K562 (cell line): ENCODE measurements at regions not wholly inside any gene's neighbourhood (a gene's known extent, or its start where the extent isn't known, plus 50 kb on each side); places are given as distances from the start of the nearest gene placed in this dataset.

Experiments used
- ATAC-seq: fragments of 200-7000 bp; cut with Tn5 transposase; 3 replicates; pipeline ENCODE4 v1.9.1; 2020; ENCODE audit warnings: moderate library complexity
- BruUV-seq: library from RNA; stranded (reverse); fragments of 400-500 nt; replicated peaks from 2 replicates; lab custom pipeline; 2021; lab: Mats Ljungman, UMichigan
- CTCF ChIA-PET: fragments of 300-600 bp; formaldehyde crosslinking; extraction: SDS; loops from one replicate; lab custom pipeline; 2021; ENCODE audit warnings: low intra/inter-chr PET ratio; lab: Yijun Ruan, JAX
- POLR2A ChIA-PET: fragments of 300-600, 350-650 bp; sonication (Branson Sonifier 250); formaldehyde crosslinking; extraction: SDS; loops from one replicate; lab custom pipeline; 2021; ENCODE audit warnings: antibody characterized with exemption, inconsistent platforms; lab: Yijun Ruan, JAX
- DNase-seq, 4 experiments: peaks; one replicate each; pipeline versions ENCODE4 v3.0.0 to v3.0.0-alpha.2; 2011 to 2018; ENCODE audit warnings: low spot score in 3 of 4, mixed read lengths in 3 of 4; ENCODE audit errors: extremely low read depth in 1 of 4
- FAIRE-seq: peaks from 2 replicates; lab custom pipeline; 2011; peaks lifted over from hg19 to GRCh38; lab: Jason Lieb, UNC
- H2AFZ ChIP-seq: 2 replicates; pipeline ENCODE4 v1.6.0; 2011; ENCODE audit warnings: low read depth, low read length, control low read depth, inconsistent platforms
- H3K27ac ChIP-seq: fragments of 200-600 bp; 3 replicates; pipeline ENCODE4 v1.8.0; 2011; ENCODE audit warnings: low read depth, mild to moderate bottlenecking, control low read depth, inconsistent platforms, low read length, moderate library complexity, mixed read lengths; ENCODE audit errors: extremely low read depth
- H3K27me3 ChIP-seq, 2 experiments: fragments of 300-600 bp in 1 of 2; 2 replicates in 1 of 2; 3 replicates in 1 of 2; pipeline versions ENCODE4 v1.6.0 to v1.8.0; 2011; ENCODE audit warnings: inconsistent platforms in 2 of 2, low read length in 2 of 2, mild to moderate bottlenecking in 1 of 2, mixed read lengths in 1 of 2, moderate library complexity in 1 of 2; ENCODE audit not compliant: control insufficient read depth in 2 of 2, insufficient read depth in 2 of 2
- H3K36me3 ChIP-seq: fragments of 300-600 bp; 3 replicates; pipeline ENCODE4 v1.8.0; 2011; ENCODE audit warnings: mild to moderate bottlenecking, low read length, inconsistent platforms; ENCODE audit not compliant: control insufficient read depth, insufficient read depth
- H3K4me1 ChIP-seq, 2 experiments: fragments of 200-600 bp in 1 of 2; replicated peaks in 1 of 2; 2 replicates in 1 of 2; 3 replicates in 1 of 2; pipeline versions ENCODE4 v1.5.1 to v1.8.0; 2011; ENCODE audit warnings: inconsistent platforms in 2 of 2, low read length in 2 of 2, mild to moderate bottlenecking in 1 of 2, mixed read lengths in 1 of 2, moderate library complexity in 1 of 2; ENCODE audit not compliant: control insufficient read depth in 2 of 2, insufficient read depth in 2 of 2
- H3K4me2 ChIP-seq: 2 replicates; pipeline ENCODE4 v1.6.1; 2011; ENCODE audit warnings: low read length, control low read depth, inconsistent platforms, mixed read lengths; ENCODE audit not compliant: insufficient read depth
- H3K4me3 ChIP-seq: fragments of 200-600 bp; sonication (generic), shearing (Covaris generic); 2 replicates; pipeline ENCODE4 v1.5.1; 2016; ENCODE audit warnings: control low read depth, inconsistent platforms
- H3K79me2 ChIP-seq: fragments of 200-600 bp; 3 replicates; pipeline ENCODE4 v1.8.0; 2011; ENCODE audit warnings: low read length, inconsistent platforms; ENCODE audit not compliant: control insufficient read depth, insufficient read depth
- H3K9ac ChIP-seq, 2 experiments: 2 replicates each; pipeline versions ENCODE4 v1.6.0 to v1.6.1; 2011; ENCODE audit warnings: low read depth in 2 of 2, low read length in 2 of 2, control low read depth in 1 of 2, inconsistent platforms in 1 of 2, mild to moderate bottlenecking in 1 of 2, mixed read lengths in 1 of 2; ENCODE audit not compliant: insufficient read depth in 1 of 2
- H3K9me1 ChIP-seq: one replicate; pipeline ENCODE4 v1.6.0; 2011; ENCODE audit warnings: inconsistent platforms, mild to moderate bottlenecking, low read length, moderate library complexity; ENCODE audit not compliant: control insufficient read depth, insufficient read depth
- H3K9me3 ChIP-seq: replicated peaks from 2 replicates; pipeline ENCODE4 v1.5.1; 2011; ENCODE audit warnings: low read depth, low read length, inconsistent platforms; ENCODE audit not compliant: control insufficient read depth, insufficient read depth
- H4K20me1 ChIP-seq: replicated peaks from 2 replicates; pipeline ENCODE4 v1.6.1; 2011; ENCODE audit warnings: low read length, inconsistent platforms, mixed read lengths; ENCODE audit not compliant: control insufficient read depth, insufficient read depth
- CHD1 ChIP-seq: fragments of 200-600 bp; sonication (generic); IDR thresholded peaks from one replicate; pipeline ENCODE4 v1.6.1; 2012; ENCODE audit warnings: mild to moderate bottlenecking, moderate library complexity, low read length, inconsistent platforms
- COPS2 ChIP-seq: fragments of 450-650 bp; conservative IDR thresholded peaks from 2 replicates; pipeline ENCODE4 v1.6.1; 2016; ENCODE audit warnings: mild to moderate bottlenecking, moderate library complexity
- FOXJ2 ChIP-seq: fragments of 200-800 bp; sonication (Bioruptor generic); IDR thresholded peaks from 2 replicates; pipeline ENCODE4 v1.6.1; 2016; ENCODE audit warnings: missing genetic modification characterization, missing compliant biosample characterization
- HIVEP1 ChIP-seq: fragments of 250-450 bp; sonication (Bioruptor Pico); IDR thresholded peaks from 2 replicates; pipeline ENCODE4 v1.4.0; 2020; ENCODE audit warnings: mild to moderate bottlenecking
- KDM2B ChIP-seq: fragments of 250-450 bp; sonication (Bioruptor Pico); IDR thresholded peaks from 2 replicates; pipeline ENCODE4 v1.8.0; 2021; ENCODE audit warnings: mild to moderate bottlenecking, moderate library complexity
- LARP7 ChIP-seq: fragments of 450-650 bp; IDR thresholded peaks from 2 replicates; pipeline ENCODE4 v1.6.1; 2016
- MCM7 ChIP-seq, 2 experiments: fragments of 450-650 bp; IDR thresholded peaks; 2 replicates each; pipeline ENCODE4 v1.6.1; 2016 to 2018
- SMAD4 ChIP-seq: fragments of 250-450 bp; sonication (Bioruptor Pico); conservative IDR thresholded peaks from 2 replicates; pipeline ENCODE4 v1.8.0; 2021; ENCODE audit warnings: inconsistent platforms, mild to moderate bottlenecking, moderate library complexity
- STAT5B ChIP-seq: fragments of 250-450 bp; sonication (Bioruptor Pico); IDR thresholded peaks from 2 replicates; pipeline ENCODE4 v1.8.0; 2021; ENCODE audit warnings: mild to moderate bottlenecking, inconsistent platforms
- TAF1 ChIP-seq: IDR thresholded peaks from 2 replicates; pipeline ENCODE4 v1.6.1; 2011; ENCODE audit warnings: mild to moderate bottlenecking, low read length, moderate library complexity; ENCODE audit not compliant: insufficient read depth, control insufficient read depth, severe bottlenecking; ENCODE audit errors: extremely low read depth
- TCF7 ChIP-seq: sonication (generic); IDR thresholded peaks from 2 replicates; pipeline ENCODE4 v1.6.1; 2016; ENCODE audit warnings: antibody characterized with exemption, borderline replicate concordance
- ZNF445 ChIP-seq: fragments of 250-450 bp; sonication (Bioruptor Pico); IDR thresholded peaks from 2 replicates; pipeline ENCODE4 v1.4.0; 2020; ENCODE audit warnings: low read depth, mild to moderate bottlenecking, moderate library complexity
- ZSCAN29 ChIP-seq: fragments of 450-650 bp; IDR thresholded peaks from 2 replicates; pipeline ENCODE4 v1.6.1; 2017
- WGBS: fragments of 100-300 bp; shearing (Covaris generic); methylation state at CpG from one replicate; pipeline ENCODE4 v1.1.6; 2016; ENCODE audit warnings: low coverage, mixed read lengths; ENCODE audit not compliant: insufficient coverage; ENCODE audit errors: missing lambda C conversion rate; 5-methylcytosine and 5-hydroxymethylcytosine counted together
- in situ Hi-C: fragments of 300-500 bp; cut with MboI; formaldehyde crosslinking; loops from 4 replicates; pipeline ENCODE4 v1.15.0; 2018; ENCODE audit warnings: inconsistent platforms, mixed read lengths
- intact Hi-C: fragments of 100-400 bp; cut with micrococcal nuclease; formaldehyde crosslinking; loops from 2 replicates; pipeline ENCODE4 v1.14.2; 2022
- TF ChIP-seq, protein P1 (sequence below): fragments of 450-650 bp; formaldehyde crosslinking; IDR thresholded peaks from 2 replicates; pipeline ENCODE4 v1.4.0; 2020; ENCODE audit warnings: mild to moderate bottlenecking, moderate library complexity
- TF ChIP-seq, protein P2 (sequence below): fragments of 450-650 bp; IDR thresholded peaks from 2 replicates; pipeline ENCODE4 v1.6.1; 2014; ENCODE audit warnings: low read depth, mild to moderate bottlenecking, moderate library complexity, borderline replicate concordance
- TF ChIP-seq, protein P3 (sequence below): fragments of 250-450 bp; sonication (Bioruptor Pico); IDR thresholded peaks from 2 replicates; pipeline ENCODE4 v1.8.0; 2021; ENCODE audit warnings: moderate library complexity, mild to moderate bottlenecking, inconsistent platforms
- TF ChIP-seq, protein P4 (sequence below): fragments of 250-450 bp; sonication (Bioruptor Pico); IDR thresholded peaks from 2 replicates; pipeline ENCODE4 v1.6.1; 2021; ENCODE audit warnings: mild to moderate bottlenecking
- TF ChIP-seq, protein P5 (sequence below): sonication (generic); formaldehyde crosslinking; IDR thresholded peaks from 2 replicates; pipeline ENCODE4 v1.8.1; 2023; ENCODE audit warnings: mild to moderate bottlenecking, missing genetic modification reagents

DNA sequence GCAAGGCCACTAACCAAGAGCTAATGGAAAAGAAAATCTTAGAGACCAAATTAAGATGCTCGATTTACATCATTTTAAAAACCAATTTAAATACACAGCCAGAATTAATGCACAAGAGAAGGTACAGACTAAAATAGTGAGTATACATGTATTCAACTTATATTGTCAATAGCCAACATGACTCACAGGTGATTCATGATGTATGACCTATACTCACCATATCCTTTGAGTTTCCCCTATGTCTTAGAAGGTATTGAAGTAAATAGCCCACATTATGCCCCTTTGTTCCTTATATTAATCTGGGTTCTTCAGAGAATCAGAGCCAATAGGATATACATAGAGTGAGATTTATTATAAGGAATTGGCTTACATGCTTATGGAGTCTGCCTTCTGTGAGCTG lies 97.5 kb upstream of the ANO3 start:
- H3K9me3 ChIP-seq = 0 out of 2 replicates have a peak, but pooled peaks cover 1% of the 10 kb centered on the region
- H3K4me2 ChIP-seq = no peak overlapping the region
- no peak for FAIRE-seq
- TF ChIP-seq, protein P1, sequence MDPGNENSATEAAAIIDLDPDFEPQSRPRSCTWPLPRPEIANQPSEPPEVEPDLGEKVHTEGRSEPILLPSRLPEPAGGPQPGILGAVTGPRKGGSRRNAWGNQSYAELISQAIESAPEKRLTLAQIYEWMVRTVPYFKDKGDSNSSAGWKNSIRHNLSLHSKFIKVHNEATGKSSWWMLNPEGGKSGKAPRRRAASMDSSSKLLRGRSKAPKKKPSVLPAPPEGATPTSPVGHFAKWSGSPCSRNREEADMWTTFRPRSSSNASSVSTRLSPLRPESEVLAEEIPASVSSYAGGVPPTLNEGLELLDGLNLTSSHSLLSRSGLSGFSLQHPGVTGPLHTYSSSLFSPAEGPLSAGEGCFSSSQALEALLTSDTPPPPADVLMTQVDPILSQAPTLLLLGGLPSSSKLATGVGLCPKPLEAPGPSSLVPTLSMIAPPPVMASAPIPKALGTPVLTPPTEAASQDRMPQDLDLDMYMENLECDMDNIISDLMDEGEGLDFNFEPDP = no peak
- no peak for TF ChIP-seq LARP7
- no peak for TF ChIP-seq KDM2B (CRISPR knock-in tag)
- TF ChIP-seq, protein P2, sequence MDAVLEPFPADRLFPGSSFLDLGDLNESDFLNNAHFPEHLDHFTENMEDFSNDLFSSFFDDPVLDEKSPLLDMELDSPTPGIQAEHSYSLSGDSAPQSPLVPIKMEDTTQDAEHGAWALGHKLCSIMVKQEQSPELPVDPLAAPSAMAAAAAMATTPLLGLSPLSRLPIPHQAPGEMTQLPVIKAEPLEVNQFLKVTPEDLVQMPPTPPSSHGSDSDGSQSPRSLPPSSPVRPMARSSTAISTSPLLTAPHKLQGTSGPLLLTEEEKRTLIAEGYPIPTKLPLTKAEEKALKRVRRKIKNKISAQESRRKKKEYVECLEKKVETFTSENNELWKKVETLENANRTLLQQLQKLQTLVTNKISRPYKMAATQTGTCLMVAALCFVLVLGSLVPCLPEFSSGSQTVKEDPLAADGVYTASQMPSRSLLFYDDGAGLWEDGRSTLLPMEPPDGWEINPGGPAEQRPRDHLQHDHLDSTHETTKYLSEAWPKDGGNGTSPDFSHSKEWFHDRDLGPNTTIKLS = no peak
- no peak for TF ChIP-seq TAF1
- TF ChIP-seq STAT5B = no peak
- no peak for TF ChIP-seq ZNF445 (CRISPR knock-in tag)
- TF ChIP-seq MCM7 (IDR thresholded peaks at IDR 0.05) = no peak
- TF ChIP-seq, protein P3, sequence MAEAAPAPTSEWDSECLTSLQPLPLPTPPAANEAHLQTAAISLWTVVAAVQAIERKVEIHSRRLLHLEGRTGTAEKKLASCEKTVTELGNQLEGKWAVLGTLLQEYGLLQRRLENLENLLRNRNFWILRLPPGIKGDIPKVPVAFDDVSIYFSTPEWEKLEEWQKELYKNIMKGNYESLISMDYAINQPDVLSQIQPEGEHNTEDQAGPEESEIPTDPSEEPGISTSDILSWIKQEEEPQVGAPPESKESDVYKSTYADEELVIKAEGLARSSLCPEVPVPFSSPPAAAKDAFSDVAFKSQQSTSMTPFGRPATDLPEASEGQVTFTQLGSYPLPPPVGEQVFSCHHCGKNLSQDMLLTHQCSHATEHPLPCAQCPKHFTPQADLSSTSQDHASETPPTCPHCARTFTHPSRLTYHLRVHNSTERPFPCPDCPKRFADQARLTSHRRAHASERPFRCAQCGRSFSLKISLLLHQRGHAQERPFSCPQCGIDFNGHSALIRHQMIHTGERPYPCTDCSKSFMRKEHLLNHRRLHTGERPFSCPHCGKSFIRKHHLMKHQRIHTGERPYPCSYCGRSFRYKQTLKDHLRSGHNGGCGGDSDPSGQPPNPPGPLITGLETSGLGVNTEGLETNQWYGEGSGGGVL = no peak
- TF ChIP-seq, protein P4, sequence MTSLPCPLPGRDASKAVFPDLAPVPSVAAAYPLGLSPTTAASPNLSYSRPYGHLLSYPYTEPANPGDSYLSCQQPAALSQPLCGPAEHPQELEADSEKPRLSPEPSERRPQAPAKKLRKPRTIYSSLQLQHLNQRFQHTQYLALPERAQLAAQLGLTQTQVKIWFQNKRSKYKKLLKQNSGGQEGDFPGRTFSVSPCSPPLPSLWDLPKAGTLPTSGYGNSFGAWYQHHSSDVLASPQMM (CRISPR knock-in tag) = no peak
- no peak for TF ChIP-seq CHD1
- no peak for TF ChIP-seq FOXJ2 (tag)
- no peak for TF ChIP-seq ZSCAN29
- TF ChIP-seq, protein P5, sequence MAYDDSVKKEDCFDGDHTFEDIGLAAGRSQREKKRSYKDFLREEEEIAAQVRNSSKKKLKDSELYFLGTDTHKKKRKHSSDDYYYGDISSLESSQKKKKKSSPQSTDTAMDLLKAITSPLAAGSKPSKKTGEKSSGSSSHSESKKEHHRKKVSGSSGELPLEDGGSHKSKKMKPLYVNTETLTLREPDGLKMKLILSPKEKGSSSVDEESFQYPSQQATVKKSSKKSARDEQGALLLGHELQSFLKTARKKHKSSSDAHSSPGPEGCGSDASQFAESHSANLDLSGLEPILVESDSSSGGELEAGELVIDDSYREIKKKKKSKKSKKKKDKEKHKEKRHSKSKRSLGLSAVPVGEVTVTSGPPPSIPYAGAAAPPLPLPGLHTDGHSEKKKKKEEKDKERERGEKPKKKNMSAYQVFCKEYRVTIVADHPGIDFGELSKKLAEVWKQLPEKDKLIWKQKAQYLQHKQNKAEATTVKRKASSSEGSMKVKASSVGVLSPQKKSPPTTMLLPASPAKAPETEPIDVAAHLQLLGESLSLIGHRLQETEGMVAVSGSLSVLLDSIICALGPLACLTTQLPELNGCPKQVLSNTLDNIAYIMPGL (CRISPR knock-in tag) = no peak
- TF ChIP-seq SMAD4 (CRISPR knock-in tag) = no peak
- no peak for TF ChIP-seq HIVEP1 (CRISPR knock-in tag)
- no peak for TF ChIP-seq TCF7
- TF ChIP-seq COPS2 = no peak

More for the DNA sequence above, 97.5 kb upstream of the ANO3 start:
- no peak for DNase-seq
- in situ Hi-C loops = no loop called here
- WGBS = 0% methylated on average over 1 of the region's 1 CpG
- ATAC-seq = no peak
- Histone ChIP-seq H3K9ac (no peak overlapping the region), H3K79me2 (no peaks in the 10 kb centered on the region), H4K20me1 (no peaks in the 10 kb centered on the region), H3K9me1 (no peaks in the 10 kb centered on the region), H3K27ac (no peak overlapping the region), H3K4me3 (no peak overlapping the region), H3K4me1 (no peaks in the 10 kb centered on the region), H3K27me3 (no peaks in the 10 kb centered on the region), H3K36me3 (no peaks in the 10 kb centered on the region), H2AFZ (no peak overlapping the region)
- ChIA-PET POLR2A (no interaction called here), CTCF (no interaction called here)
- intact Hi-C loops = no loop called here
- no TSS peak for BruUV-seq
